ENCODE measurements at regions not wholly inside any gene's neighbourhood (a gene's known extent, or its start where the extent isn't known, plus 50 kb on each side); places are given as distances from the start of the nearest gene placed in this dataset.
"Not testable (repeated sequence)": the region's sequence is repeated elsewhere in the genome, so short reads cannot be mapped to it uniquely, and the experiment has no call there.

DNA sequence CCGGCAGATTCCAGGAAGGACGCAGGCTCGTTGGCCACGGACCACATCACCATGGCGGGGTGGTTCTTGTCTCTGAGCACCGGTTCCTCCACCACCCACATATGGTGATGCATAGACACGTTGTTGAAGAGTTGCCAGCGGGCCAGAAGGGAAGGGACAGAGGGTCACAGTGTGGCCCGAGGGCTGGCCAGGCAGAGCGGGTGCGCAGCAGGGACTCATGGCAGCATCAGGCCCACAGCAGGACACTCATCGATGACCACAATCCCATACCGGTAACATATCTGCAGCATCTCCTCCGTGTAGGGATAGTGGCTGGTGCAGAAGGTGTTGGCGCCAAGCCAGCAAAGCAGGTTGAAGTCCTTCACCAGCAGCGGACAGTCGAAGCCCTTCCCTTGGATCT is 469.2 kb upstream of the FAM174A start:
- not testable (repeated sequence) for DNase-seq (ENCODE audit: extremely low read depth in 1 of 2, low read depth in 1 of 2)

DNA sequence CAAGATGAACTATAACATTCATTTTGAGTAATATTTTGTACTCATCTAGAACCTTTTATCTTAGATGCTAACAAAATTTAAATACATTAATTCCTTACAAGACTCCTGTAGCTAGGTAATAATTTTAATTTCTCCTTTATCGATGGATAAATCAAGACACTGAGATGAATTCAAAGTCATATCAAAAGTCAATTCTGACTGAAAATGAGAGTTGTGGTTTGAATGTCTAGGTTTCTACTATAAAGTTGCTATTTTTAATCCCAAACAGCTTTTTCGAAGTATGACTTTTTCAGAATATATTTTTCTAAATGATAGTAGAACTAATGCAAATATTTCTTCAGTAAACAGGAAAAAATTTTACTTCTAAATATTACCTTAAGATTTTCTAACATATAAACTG is 491.7 kb upstream of the FAM174A start:
- no peak for DNase-seq (ENCODE audit: extremely low read depth in 1 of 2, low read depth in 1 of 2)

DNA sequence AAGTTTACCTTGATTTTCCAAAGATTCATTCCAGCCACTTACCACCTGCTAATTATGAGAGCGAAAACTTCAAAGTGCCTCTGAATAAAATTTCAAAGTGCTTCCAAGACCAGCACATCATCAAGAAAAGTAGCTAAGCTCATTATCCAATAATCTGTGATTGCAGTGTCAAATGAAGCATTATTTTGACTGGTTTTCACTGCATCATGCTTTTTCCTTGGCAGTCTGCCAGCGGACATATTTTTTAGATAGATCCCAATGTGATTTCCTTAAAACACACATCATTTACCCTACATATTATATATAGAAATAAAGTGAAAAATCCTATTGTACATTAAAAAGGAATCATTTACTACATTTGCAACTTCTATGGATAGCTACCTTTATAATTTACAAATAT is 508.6 kb upstream of the FAM174A start:
- no peak for DNase-seq (ENCODE audit: extremely low read depth in 1 of 2, low read depth in 1 of 2)

DNA sequence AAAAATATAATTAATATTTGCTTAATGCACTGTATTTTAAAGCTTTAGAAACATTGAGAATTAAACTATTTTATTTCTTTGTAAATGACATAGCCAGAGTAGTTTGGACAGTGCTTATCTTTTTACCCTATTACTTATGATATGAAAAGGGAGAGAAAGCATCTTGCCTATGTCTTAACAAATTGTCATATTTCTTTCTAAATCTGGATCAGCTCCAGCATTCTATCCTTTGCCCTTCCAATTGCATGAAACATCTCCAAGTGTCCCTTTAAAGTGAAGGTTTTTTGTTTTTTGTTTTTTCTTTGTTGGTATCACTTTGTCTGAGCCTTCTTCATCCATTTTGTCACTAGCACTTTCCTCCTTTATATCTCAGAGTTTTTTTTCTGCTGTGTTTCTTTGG is 511.6 kb upstream of the FAM174A start:
- DNase-seq (ENCODE audit: extremely low read depth in 1 of 2, low read depth in 1 of 2) = no peak

DNA sequence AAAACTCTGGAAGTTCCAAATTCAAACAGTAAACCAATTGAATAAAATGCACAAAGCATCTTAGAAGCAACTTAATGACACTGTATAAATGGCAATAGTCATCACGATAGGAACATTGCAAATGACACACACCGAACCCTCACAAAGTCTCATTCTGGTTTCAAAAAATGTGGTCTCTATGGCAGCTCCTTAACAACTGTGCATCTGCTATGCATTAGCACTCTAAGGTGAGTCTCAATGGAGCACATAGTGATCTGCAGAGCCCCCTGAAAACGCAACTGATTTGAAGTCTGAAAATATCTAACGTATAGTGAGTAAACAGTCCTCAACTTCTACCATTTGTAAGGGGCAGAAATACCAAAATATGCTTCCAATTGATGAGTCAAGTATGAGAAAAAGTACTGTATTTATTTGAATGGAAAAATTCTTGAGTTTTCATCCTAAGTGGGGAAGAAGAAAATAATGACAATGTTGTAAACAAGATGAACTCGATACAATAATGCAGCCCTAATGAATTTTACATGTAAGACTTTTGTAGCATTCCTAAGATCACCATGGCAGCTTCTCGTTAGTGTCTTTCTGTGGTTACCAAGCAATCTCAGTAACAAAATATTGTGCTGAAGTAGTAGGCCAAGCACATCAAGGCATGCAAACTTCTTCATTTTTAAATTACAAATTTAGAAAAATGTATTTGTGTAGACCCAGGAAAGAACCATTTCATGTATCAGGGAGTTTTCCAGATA is 517.5 kb upstream of the FAM174A start:
- DNase-seq (ENCODE audit: extremely low read depth in 1 of 2, low read depth in 1 of 2) = no peak

DNA sequence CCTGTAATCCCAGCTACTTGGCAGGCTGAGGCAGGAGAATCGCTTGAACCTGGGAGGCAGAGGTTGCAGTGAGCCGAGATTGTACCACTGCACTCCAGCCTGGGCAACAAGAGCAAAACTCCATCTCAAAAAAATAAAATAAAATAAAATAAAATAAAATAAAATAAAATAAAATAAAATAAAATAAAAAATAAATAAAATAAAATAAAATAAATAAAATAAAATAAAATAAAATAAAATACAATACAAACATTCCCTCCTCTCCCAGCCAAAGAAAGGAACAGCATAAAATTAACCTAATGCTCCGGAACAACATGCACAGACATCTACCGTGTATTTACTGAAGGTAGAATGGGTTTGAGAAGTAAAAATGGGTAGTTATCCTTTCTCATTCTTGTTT is 521.9 kb upstream of the FAM174A start:
- not testable (repeated sequence) for DNase-seq (ENCODE audit: extremely low read depth in 1 of 2, low read depth in 1 of 2)

DNA sequence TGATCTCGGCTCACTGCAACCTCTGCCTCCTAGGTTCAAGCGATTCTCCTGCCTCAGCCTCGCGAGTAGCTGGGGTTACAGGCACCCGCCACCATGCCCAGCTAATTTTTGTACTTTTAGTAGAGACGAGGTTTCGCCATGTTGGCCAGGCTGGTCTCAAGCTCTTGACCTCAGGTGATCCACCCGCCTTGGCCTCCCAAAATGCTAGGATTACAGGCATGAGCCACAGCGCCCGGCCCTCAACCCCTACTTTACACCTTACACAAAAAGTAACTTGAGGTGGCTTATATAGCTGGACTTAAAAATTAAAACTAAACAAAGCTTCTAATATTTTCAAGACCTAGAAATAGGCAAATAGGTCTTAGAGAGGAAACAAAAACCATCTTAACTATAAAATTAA is 524.0 kb upstream of the FAM174A start:
- not testable (repeated sequence) for DNase-seq (ENCODE audit: extremely low read depth in 1 of 2, low read depth in 1 of 2)

DNA sequence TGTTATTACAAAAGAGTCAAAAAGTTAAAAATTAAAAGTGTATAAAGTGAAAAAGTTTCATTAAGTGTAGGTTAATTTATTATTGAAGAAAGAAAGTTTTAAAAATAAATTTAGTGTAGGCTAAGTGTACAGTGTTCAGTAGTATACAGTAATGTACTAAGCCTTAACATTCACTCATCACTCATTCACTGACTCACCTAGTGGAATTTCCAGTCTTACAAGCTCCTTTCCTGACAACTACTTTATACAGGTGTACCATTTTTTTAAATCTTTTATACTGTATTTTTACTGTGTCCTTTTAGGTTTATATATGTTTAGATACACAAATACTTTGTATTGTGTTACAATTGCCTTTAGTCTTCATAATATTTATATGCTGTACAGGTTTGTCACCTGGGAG is 530.2 kb upstream of the FAM174A start:
- no peak for DNase-seq (ENCODE audit: extremely low read depth in 1 of 2, low read depth in 1 of 2)

DNA sequence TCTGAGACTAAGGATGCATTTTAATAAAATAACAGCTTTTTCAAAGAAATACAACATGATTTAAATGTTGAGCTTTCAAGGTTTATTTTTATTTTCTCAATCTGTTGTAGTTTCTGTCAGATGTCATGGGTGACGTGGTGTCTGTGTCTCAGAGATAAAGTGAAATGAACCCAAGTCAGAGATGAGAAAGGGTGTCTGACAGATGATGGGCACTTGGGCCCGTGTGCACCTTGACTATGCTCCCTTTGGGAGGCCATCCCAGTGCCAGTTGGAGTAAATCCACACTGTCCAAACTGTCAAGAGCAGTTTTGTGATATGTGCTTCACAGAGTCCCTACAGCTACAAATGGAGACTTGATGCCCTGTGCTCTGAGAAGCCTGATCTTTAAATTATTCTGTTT is 536.9 kb upstream of the FAM174A start:
- no peak for DNase-seq (ENCODE audit: extremely low read depth in 1 of 2, low read depth in 1 of 2)

DNA sequence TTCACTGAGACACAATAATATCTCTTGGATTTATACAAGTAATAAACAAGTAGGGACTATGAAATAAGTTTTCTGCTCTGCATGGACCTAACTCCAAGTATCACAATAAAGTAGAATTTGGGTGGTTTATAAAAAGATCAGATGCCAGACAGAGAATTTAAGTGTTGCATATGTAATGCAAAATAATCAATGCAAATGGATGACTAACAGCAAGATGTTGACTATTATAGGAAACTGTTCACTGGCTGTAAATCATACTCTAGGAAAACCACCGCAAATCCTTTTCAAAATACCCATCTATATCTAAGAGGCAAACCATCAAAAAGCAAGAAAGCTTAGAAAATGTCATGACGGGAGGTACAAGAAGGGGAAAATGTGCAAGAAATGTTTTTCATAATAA is 539.8 kb upstream of the FAM174A start:
- DNase-seq (ENCODE audit: extremely low read depth in 1 of 2, low read depth in 1 of 2) = no peak

DNA sequence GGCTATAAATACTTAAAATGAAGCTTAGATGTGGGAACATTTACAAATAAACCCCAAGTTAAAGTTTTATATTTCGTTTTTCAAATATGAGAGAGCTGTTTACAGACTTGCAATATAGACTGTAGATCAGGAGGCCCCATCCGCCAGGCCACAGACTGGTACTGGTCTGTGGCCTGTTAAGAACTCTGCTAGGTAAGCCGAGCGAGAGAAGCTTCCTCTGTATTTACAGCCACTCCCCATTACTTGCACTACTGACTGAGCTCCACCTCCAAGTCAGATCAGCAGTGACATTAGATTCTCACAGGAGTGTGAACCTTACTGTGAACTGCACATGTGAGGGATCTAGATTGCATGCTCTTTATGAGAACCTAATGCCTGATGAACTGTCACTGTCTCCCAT is 561.4 kb upstream of the FAM174A start:
- no peak for DNase-seq (ENCODE audit: extremely low read depth in 1 of 2, low read depth in 1 of 2)

DNA sequence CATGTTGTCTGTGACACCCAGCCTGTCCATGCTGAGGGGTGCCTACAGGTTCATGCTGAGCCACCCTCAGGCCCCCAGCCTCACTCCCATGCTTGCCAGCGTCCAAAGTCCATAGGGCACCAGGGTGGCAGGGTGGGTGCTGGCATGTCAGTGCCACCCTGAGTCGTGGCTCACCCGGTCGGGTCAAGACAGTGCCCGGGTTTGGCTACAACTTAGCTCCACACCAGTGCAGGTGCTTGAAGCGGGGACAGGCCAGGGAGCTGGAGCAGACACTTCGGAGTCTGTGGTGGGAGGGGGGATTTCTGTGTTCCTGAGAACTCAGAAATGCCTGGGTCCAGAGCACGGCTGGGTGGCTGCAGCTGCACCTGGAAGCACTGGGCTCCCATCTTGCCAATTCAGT is 579.2 kb upstream of the FAM174A start:
- DNase-seq (ENCODE audit: extremely low read depth in 1 of 2, low read depth in 1 of 2) = no peak

DNA sequence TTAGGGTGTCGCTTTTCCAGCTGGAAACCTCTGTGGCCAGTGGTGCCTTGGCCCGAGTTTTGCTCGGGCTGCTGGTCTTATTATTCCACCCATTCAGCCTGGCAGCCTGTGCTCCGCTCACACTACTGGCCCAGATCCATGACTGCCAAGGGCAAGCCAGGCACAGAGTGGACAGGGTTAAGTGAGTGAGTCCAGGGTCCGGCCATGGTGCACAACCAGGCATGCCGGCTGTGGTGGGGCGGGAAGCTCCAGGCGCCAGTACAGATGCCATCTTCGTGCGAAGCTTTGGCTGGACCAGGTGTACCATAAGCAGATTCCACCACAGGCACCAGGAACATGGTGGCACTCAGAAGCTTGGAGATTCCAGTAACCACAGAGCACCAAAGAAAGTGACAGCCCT is 580.2 kb upstream of the FAM174A start:
- DNase-seq (ENCODE audit: extremely low read depth in 1 of 2, low read depth in 1 of 2) = no peak

DNA sequence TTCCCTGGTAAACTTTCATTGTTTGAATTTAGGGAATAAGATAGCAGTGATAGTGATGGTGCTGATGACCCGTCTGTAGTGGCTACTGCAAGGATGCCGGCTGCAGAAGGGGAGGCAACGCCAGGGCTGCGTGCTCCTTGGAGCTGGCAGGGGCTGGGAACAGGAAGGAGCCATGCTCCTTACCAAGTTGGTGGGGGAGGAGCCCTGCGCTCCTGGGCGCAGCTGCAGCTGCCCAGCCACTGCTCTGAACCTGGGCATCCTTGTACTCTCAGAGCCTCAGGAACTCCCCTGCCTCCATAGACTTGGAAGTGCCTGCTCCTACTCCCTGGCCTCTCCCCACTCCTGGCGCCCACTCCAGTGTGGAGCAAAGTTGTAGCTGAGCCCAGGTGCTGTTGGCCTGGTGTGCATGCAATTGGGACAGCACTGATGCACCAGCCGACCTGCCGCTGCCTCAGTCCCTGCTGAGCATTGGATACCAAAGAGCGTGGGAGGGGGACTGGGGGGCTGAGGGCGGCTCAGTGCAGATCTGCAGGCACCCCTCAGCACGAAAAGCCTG is 585.1 kb upstream of the FAM174A start:
- no peak for DNase-seq (ENCODE audit: extremely low read depth in 1 of 2, low read depth in 1 of 2)

DNA sequence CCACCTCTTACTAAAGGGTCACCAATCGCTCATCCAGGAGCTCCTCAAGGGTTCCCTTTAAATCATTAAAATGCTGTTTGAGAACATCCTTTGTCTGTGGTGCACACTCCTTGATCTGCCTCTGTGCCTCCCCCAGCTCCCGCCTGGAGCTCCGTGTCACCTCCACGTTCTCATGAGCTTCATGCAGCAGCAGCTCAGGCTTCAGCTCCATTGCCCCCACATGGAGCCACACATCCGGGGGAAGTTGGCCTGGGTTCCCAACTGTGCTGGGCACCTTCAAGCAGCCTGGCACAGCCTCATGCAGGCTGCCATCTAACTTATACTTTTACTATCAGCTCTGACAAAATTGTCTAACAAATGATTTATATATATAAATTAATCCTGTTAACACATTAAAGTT is 585.8 kb upstream of the FAM174A start:
- DNase-seq (ENCODE audit: extremely low read depth in 1 of 2, low read depth in 1 of 2) = no peak

DNA sequence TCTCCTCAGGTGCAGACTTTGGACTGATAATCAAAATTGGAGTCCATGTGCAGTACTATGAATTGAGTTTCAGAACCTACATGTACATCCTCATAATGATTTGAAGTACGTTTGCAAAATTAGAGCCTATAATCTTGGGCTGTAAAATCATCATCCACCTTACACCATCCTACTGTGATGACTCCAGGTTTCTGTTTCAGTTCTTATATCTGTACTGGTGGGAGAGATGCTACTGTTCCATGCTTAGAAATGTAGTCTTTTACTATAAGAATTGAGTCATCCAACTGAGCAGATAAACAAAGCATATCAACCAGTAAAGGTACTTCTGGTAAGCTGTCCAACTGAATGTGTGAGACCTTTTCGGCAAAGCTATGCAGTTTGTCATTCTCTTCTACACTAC is 586.3 kb upstream of the FAM174A start:
- no peak for DNase-seq (ENCODE audit: extremely low read depth in 1 of 2, low read depth in 1 of 2)

DNA sequence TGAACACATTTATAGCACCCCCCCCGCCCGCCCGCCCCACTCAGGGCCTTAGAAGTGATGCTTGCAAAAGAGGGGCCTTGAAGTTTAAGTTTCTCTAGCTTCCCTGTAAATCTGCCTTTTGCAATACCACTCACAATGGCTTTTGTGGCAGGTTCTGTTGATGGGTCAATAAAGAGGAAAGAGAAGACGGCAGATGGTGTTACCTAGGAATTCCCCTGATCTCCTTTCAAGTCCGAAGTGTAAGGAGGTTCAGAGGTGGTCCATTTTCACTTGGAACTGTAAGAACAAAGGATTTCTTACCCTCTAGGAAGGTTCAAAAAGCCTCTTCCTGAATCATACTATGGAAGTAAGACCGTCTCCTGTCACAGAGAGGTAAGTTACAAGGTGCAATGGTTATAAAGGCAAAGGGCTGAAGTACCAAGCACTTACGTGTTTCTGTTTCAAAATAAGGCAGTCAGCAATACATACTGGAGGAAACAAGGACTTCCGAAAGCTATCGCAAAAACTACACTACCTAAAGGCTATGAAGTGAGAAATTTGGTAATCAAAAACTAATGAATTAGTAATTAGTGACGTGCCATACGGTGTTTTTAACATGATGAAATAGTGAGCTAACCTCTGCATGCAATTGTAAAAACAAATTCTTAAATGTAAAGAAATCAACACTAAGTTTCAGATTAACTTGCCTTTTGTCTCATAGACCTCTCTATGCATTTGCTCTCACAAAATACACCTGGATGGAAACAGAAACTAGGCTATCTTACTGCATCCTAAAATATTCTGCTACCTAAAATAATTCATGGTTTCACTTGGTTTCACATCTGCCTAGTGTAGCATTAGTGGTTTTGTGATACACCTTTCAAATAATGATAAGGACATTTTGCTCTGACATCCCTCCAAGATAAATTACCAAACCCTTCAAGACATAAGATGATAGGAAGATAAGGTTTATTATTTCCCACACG is 589.4 kb upstream of the FAM174A start:
- DNase-seq (ENCODE audit: extremely low read depth in 1 of 2, low read depth in 1 of 2) = no peak

DNA sequence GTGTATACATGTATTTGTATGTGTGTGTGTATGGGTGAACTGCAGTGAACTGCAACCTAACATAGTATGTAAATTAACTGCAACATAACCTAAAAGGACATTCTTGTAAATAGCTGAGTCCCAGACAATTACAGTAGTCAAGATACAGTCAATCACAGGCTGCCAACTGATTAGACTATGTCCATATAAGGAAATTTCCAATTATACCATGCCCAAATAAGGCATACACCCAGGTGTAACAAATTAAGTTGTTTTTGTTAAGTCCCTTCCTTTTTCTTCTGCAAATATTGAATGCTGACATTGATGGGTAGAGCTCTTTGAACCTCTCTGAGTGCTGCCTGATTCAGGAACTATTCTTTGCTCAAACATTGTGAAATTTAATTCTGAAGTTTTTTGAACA is 594.6 kb upstream of the FAM174A start:
- DNase-seq (ENCODE audit: extremely low read depth in 1 of 2, low read depth in 1 of 2) = no peak

DNA sequence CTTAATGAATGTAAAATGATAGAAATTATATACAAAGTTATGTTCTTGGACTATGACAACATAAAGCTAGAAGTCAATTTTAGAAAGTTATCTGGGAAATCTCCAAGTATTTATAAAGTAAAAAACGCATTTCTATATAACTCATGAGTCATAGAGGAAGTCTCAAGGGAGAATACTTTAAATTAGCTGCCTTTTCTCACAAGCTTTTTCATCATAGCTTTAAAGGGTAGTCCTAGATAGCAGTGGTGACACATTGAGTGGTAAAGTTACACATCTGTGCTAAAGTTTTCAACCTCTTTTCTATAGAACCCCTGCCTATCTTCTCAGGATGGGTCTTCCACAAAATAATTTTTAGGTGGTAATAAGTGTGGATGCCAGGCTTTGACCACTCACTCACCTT is 598.3 kb upstream of the FAM174A start:
- no peak for DNase-seq (ENCODE audit: extremely low read depth in 1 of 2, low read depth in 1 of 2)

DNA sequence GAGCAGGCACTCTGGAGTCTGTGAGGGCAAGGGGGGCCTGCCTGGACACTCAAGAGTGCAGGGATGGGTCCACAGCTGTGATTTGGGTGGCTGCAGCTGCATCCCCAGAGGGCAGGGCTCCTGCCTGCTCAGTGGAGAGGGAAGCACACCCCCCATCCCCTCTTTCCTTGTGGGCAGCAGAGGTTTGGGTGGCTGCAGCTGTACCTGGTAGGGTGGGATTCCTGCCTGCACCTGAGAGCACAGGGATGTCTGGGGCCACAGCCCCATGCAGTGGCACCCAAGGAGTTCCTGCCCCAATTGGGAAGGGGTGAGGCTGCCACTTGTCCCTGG is 605.4 kb upstream of the FAM174A start:
- no peak for DNase-seq (ENCODE audit: extremely low read depth in 1 of 2, low read depth in 1 of 2)

DNA sequence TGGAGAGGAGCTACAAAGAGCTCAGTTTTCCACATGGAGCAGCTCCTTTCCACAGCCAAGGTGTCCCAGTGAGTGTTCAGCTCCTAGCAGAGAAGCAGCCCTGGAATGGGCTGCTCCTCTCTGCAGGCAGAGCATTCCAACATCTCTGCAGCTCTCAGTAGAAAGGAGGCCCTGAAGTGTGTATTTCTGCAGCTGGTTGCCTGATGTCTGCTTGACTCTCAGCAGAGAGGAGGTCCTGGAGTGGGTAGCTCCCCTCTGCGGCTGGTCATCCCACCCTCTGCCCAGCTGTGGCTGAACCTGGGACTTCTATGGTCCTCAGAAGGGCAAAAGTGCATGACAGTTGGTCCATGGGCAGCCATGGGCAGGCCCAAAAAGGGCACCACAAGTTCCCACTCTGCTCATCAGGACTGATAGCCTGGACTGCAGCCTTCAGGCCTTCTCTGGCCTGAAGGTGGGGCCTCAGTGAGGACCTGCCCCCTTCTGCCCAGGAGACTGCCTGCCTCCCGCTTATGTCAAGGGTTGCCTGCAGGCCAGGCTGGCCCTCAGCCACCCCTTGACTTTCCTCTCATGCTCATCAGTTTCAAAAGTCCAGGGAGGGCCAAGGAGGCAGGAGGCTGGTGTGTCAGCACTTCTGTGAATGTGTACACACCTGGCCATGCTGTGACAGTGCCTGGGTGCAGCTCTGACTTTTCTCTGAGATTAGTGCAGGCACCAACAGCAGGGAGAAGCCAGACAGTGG is 605.9 kb upstream of the FAM174A start:
- DNase-seq (ENCODE audit: extremely low read depth in 1 of 2, low read depth in 1 of 2) = no peak
